Mammary epithelial cell (primary cell): ENCODE measurements at regions not wholly inside any gene's neighbourhood (a gene's known extent, or its start where the extent isn't known, plus 50 kb on each side); places are given as distances from the start of the nearest gene placed in this dataset.

ENCODE experiments used
- CTCF ChIP-seq, 2 donors: IDR thresholded peaks in 1 of 2; conservative IDR thresholded peaks in 1 of 2; 2 replicates each; pipeline ENCODE4 v1.5.1; 2011 to 2012; ENCODE audit warnings: inconsistent platforms in 2 of 2, low read length in 2 of 2, mild to moderate bottlenecking in 2 of 2, control low read depth in 1 of 2, low read depth in 1 of 2; ENCODE audit not compliant: insufficient read depth in 1 of 2; ENCODE audit errors: extremely low read depth in 1 of 2
- EZH2 ChIP-seq: IDR thresholded peaks from 2 replicates; pipeline ENCODE4 v1.6.1; 2012; ENCODE audit warnings: low read length, inconsistent platforms, borderline replicate concordance

- TF ChIP-seq CTCF (conservative IDR thresholded peaks at IDR 0.05 in 1 of 2, IDR thresholded peaks at IDR 0.05 in 1 of 2; ENCODE audit: extremely low read depth in 1 of 2, insufficient read depth in 1 of 2, low read depth in 1 of 2, low read length in 2 of 2) (no peak), EZH2 (no peak)
These were observed 53.4 kb upstream of the PRKACB start for GRCh38 chr1:84090447-84091245.
